Activated naive CD8-positive, alpha-beta T cell treated with anti-CD3 and anti-CD28 coated beads, Interleukin-2, amount 50 U/mL, for 24 hours (primary cell): ENCODE measurements at regions not wholly inside any gene's neighbourhood (a gene's known extent, or its start where the extent isn't known, plus 50 kb on each side); places are given as distances from the start of the nearest gene placed in this dataset.

Experiments
- ATAC-seq: fragments of 150-1000 bp; cut with Tn5 transposase; one replicate; pipeline ENCODE4 v1.10.0; 2021
- DNase-seq: peaks from one replicate; pipeline ENCODE4 v3.0.0; 2021
- H3K27ac Mint-ChIP-seq: one replicate; pipeline ENCODE4 v1.8.0; 2021; ENCODE audit warnings: mild to moderate bottlenecking, mixed read lengths
- H3K27me3 Mint-ChIP-seq: one replicate; pipeline ENCODE4 v1.8.0; 2021; ENCODE audit warnings: mixed read lengths
- H3K36me3 Mint-ChIP-seq: one replicate; pipeline ENCODE4 v1.8.0; 2021; ENCODE audit warnings: low read depth, mixed read lengths
- H3K4me1 Mint-ChIP-seq: one replicate; pipeline ENCODE4 v1.8.0; 2021; ENCODE audit warnings: mixed read lengths
- H3K4me3 Mint-ChIP-seq: one replicate; pipeline ENCODE4 v1.8.0; 2021; ENCODE audit warnings: mild to moderate bottlenecking, moderate library complexity, mixed read lengths
- H3K9me3 Mint-ChIP-seq: one replicate; pipeline ENCODE4 v1.8.0; 2021; ENCODE audit warnings: mixed read lengths

DNA sequence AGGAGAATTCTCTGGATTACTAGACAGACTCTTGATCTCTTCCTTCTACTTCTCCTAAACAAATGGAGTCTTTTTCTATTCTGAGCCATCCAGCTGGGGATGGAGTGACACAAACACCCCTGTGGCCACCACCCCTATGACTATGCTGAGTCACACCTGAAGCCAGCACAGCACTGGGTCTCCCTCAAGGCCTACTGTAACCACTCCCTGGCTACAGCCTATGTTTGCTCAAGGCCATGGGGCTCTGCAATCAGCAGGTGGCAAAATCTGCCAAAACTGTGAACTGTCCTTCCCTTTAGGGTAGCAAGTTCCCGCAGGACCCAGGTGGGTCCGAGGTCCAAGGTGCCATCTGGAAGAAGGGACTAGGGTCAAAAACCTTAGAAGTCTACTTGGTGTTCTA lies 132.3 kb downstream of the TINAG start:
- Mint-ChIP-seq H3K9me3 (peaks cover 4% of the 10 kb centered on the region), H3K4me1 (no peaks in the 10 kb centered on the region), H3K27ac (no peak overlapping the region), H3K4me3 (no peak overlapping the region), H3K36me3 (no peaks in the 10 kb centered on the region), H3K27me3 (no peaks in the 10 kb centered on the region)
- ATAC-seq = no peak
- no peak for DNase-seq

DNA sequence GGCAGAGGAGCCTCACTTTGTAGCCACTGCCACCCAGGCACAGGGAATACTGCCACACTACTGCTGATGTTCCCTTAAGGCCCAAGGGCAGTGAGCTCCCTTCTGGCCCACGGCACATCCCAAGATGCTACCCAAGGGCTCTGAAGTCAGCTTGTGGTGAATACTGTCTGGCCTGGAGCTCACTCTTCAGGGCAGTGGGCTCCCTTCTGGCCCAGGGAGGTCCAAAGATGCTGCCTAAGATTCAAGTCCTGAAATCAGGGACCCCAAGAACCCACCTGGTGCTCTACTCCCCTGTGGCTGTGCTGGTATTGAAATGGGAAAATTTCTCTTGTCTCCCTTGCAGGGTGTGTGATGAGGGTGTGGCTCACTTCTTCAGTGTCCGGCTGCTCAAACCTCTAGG lies 132.8 kb downstream of the TINAG start:
- H3K36me3 Mint-ChIP-seq = no peaks in the 10 kb centered on the region
- H3K27me3 Mint-ChIP-seq = no peaks in the 10 kb centered on the region
- no peak overlapping the region for H3K27ac Mint-ChIP-seq
- no peaks in the 10 kb centered on the region for H3K4me1 Mint-ChIP-seq
- DNase-seq (no peak), ATAC-seq (no peak)
- no peak overlapping the region for H3K4me3 Mint-ChIP-seq
- peaks cover 4% of the 10 kb centered on the region for H3K9me3 Mint-ChIP-seq

DNA sequence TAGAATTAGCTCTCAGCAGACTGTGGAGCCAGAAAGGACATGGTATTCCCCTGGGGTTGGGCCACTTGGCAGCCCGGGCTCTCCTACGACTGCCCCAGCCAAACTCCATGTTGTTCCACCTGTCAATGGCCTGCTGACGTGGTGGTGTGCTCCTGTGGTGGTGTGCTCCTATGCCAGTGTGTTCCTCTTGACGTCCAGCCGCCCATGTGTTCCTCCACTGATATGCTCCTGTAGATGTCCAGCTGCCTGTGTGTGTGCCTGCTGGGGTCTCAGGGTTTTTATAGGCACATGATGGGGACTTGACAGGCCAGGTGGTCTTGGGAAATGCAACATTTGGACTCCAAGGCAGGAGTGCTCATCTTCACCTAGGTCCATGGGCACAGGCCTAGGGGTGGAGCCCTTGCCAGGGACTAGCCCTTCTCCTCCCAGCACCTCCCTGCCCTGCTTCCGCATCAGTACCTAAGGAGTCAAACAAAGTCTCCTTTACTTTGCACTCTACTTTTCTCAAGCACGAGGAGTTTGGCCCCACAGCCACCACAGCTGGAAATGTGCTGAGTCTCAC lies 133.5 kb downstream of the TINAG start:
- H3K27ac Mint-ChIP-seq = no peak overlapping the region
- no peaks in the 10 kb centered on the region for H3K27me3 Mint-ChIP-seq
- DNase-seq (no peak), ATAC-seq (peak; percentile 33)
- H3K9me3 Mint-ChIP-seq = peaks cover 7% of the 10 kb centered on the region
- no peak overlapping the region for H3K4me3 Mint-ChIP-seq
- H3K36me3 Mint-ChIP-seq = no peaks in the 10 kb centered on the region
- H3K4me1 Mint-ChIP-seq = no peaks in the 10 kb centered on the region

DNA sequence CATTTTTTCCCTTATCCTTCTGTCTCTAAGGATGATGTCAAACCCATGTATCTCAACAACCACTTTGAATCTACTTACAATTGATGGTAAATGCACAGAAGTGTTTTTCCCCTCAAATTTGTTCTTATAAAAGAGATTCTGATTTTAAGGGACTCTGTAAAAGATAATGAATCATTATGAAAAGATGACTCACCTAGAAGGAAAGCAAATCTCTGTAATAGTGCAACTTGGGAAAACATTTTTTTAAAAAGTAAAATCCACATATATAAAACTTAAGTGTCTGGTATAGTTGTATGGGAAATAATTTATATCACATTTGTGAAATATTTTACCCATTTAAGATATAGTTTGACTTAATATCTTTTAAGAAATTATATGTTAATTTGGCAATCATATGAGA lies 137.0 kb downstream of the TINAG start:
- no peak overlapping the region for H3K4me3 Mint-ChIP-seq
- H3K27ac Mint-ChIP-seq = no peak overlapping the region

DNA sequence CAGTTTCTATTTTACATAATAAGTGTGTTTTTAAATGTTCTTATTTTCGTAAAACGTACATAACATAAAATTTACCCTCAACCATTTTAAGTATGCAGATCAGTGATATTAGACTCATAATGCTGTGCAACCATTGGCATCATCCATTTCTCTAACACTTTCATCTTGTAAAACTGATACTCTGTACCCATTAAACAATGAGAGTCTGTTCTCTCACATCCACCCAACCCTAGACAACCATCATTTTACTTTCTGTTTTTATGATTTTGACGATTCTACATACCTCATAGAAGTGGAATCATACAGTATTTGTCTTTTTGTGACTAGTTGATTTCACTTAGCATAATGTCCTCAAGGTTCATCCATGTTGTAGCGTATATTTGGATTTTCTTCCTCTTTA lies 140.4 kb downstream of the TINAG start:
- ATAC-seq (no peak), DNase-seq (no peak)
- Mint-ChIP-seq H3K9me3 (peaks cover 5% of the 10 kb centered on the region), H3K36me3 (no peaks in the 10 kb centered on the region), H3K4me1 (no peaks in the 10 kb centered on the region), H3K27me3 (no peaks in the 10 kb centered on the region), H3K27ac (no peak overlapping the region), H3K4me3 (no peak overlapping the region)

More for the DNA sequence above, 137.0 kb downstream of the TINAG start:
- Mint-ChIP-seq H3K27me3 (no peaks in the 10 kb centered on the region), H3K4me1 (no peaks in the 10 kb centered on the region), H3K9me3 (peaks cover 9% of the 10 kb centered on the region), H3K36me3 (no peaks in the 10 kb centered on the region)
- ATAC-seq (no peak), DNase-seq (no peak)

DNA sequence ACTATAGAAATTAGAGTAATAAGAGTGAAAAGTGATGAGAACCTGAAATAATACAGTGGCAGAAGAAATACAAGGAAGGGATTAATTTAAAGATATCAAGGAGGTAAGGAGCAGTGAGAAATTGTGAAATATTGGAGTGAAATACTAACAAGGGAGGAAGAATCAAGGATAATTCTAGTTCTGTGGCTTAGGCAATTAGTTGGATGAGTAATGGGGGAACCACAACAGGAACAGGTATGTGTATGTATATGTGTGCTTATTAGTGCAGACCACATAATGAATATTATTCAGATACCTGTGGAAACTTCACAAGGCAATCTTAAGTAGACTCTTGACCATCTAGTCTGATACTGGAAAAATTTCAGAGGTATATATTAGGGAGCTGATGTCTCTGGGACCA lies 143.3 kb downstream of the TINAG start:
- Mint-ChIP-seq H3K4me3 (no peak overlapping the region), H3K36me3 (no peaks in the 10 kb centered on the region), H3K9me3 (peaks cover 5% of the 10 kb centered on the region), H3K4me1 (no peaks in the 10 kb centered on the region), H3K27ac (no peak overlapping the region), H3K27me3 (no peaks in the 10 kb centered on the region)
- DNase-seq (no peak), ATAC-seq (no peak)

DNA sequence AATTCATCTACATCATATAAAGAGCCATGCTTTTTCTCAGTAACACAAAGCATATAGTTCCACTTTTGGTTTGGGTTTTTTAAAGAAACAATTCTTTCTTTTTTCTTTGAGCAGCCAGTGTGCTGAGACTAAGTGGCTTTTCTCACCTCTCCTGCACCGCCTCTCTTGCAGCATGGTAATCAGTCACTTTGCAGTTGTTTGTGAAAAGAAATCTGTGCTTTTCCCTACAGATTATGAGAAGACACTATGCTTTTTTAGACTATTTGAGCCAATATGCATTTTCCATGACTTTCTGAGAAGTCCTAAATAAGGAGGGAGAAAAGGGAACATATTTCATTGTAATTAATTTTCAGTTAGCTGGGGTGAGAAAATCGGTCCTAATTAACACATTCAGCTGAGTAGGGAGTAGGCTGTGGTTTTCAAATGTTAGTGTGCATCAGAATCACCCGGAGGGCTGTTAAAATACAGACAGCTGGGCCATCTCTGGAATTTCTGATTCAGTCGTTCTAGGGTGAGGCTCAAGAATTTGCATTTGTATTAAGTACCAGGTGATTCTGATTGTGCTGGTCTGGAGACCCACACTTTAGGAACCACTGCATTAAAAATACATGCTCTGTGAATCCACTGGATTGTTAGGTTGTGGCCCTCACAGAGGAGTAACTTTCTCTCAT lies 155.2 kb downstream of the TINAG start:
- H3K27ac Mint-ChIP-seq = no peak overlapping the region
- ATAC-seq (no peak), DNase-seq (no peak)
- no peak overlapping the region for H3K4me3 Mint-ChIP-seq
- no peaks in the 10 kb centered on the region for H3K27me3 Mint-ChIP-seq
- no peaks in the 10 kb centered on the region for H3K36me3 Mint-ChIP-seq
- peaks cover 17% of the 10 kb centered on the region for H3K9me3 Mint-ChIP-seq
- no peaks in the 10 kb centered on the region for H3K4me1 Mint-ChIP-seq

DNA sequence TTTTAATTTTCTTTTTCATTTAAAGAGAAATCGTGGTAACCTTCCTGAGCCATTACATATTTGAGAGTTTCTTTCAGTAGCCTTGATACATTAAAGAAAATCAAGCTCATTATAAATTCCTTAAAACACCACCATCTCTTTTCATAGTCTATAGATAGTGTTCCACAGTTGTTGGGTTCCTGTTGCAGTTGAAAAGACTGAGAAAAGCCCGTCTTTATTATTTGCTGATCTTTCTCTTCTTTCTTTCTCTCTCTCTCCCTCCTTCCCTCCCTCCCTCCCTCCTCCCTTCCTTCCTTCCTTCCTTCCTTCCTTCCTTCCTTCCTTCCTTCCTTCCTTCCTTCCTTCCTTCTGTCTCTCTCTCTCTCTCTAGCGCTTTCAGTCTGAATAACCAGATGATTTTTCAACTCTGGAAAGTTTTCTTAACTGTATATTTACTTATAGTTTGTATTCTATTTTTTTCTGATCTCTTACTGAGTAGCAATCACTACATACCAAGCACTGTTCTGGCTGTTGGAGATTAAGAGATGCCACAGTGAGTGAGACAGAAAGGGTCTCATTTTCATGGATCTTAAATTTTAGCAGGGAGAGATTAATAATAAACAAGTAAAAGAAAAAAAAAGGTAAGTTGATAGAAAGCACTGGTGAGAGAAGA lies 157.5 kb downstream of the TINAG start:
- Mint-ChIP-seq H3K27me3 (no peaks in the 10 kb centered on the region), H3K27ac (no peak overlapping the region), H3K4me3 (no peak overlapping the region)

DNA sequence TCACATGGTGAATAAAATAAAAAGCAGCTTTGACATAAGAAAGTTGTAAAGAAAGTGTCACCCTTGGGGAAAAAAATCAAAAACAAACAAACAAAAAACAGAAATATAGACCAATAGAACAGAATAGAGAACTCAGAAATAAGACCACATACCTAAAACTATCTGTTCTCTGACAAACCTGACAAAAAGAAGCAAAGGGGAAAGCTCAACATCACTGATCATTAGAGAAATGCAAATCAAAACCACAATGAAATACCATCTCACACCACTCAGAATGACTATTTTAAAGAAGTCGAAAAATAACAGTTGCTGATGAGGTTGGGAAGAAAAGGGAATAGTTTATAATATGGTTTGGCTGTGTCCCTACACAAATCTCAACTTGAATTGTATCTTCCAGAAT lies 159.1 kb downstream of the TINAG start:
- no peak overlapping the region for H3K4me3 Mint-ChIP-seq
- no peaks in the 10 kb centered on the region for H3K27me3 Mint-ChIP-seq
- no peak overlapping the region for H3K27ac Mint-ChIP-seq
- H3K9me3 Mint-ChIP-seq = peaks cover 21% of the 10 kb centered on the region
- ATAC-seq (no peak), DNase-seq (no peak)
- H3K36me3 Mint-ChIP-seq = no peaks in the 10 kb centered on the region
- no peaks in the 10 kb centered on the region for H3K4me1 Mint-ChIP-seq

More for the DNA sequence above, 157.5 kb downstream of the TINAG start:
- Mint-ChIP-seq H3K4me1 (no peaks in the 10 kb centered on the region), H3K9me3 (peaks cover 21% of the 10 kb centered on the region), H3K36me3 (no peaks in the 10 kb centered on the region)
- no peak for DNase-seq
- ATAC-seq = no peak

DNA sequence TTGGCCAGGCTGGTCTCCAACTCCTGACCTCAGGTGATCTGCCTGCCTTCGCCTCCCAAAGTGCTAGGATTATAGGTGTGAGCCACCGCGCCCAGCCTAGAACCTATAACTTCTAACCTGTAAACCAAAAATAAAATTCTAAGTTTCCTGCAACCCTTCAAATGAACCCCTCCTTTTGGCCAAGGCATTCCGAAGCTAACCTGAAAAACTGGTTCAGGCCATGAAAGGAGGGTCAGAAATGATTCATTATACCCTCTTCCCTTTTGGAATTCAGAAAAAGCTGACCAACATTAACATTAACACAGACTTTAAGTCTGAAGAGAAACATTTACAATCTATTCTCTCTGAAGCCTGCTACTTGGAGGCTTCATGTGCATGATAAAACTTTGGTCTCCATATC lies 165.1 kb downstream of the TINAG start:
- no peaks in the 10 kb centered on the region for H3K4me1 Mint-ChIP-seq
- peaks cover 5% of the 10 kb centered on the region for H3K9me3 Mint-ChIP-seq
- H3K27ac Mint-ChIP-seq = no peak overlapping the region
- ATAC-seq (no peak), DNase-seq (no peak)
- H3K36me3 Mint-ChIP-seq = no peaks in the 10 kb centered on the region
- no peak overlapping the region for H3K4me3 Mint-ChIP-seq
- H3K27me3 Mint-ChIP-seq = no peaks in the 10 kb centered on the region

DNA sequence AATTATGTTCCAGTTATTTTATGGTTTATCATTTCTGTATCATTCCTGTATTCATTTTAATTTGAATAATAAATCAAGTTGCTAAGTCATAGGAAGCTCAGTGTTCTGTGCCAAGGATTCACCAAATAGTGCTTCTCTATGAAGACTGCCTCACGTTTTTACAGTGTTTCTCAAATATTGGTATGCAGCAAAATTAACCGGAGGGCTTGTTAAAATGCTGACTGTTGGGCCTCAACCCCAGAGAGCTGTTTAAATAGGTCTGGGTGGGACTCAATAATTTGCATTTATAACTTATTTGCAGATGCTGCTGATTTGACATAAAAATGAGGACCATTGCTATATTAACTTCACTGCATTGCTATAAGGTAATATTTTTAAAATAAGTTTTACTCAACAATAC lies 166.7 kb downstream of the TINAG start:
- DNase-seq = no peak
- no peak overlapping the region for H3K4me3 Mint-ChIP-seq
- no peaks in the 10 kb centered on the region for H3K4me1 Mint-ChIP-seq
- ATAC-seq = no peak
- H3K9me3 Mint-ChIP-seq = no peaks in the 10 kb centered on the region
- H3K36me3 Mint-ChIP-seq = no peaks in the 10 kb centered on the region
- no peak overlapping the region for H3K27ac Mint-ChIP-seq
- no peaks in the 10 kb centered on the region for H3K27me3 Mint-ChIP-seq

DNA sequence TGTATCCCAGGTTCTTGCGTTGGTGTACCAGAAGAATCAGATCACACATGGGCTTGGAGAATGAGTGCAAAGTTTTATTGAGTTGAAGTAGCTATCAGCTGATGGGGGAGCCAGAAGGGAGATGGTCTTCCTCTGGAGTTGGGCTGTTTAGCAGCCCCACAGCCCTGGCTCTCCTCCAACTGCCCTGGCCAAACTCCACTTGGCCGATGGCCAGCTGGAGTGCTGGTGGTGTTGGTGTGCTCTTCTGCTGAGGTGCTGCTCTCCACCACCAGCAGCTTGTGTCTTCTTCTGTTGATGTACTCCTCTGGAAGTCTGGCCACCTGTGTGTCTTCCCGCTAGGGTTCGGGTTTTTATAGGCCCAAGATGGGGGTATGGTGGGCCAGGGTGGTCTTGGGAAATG lies 172.8 kb downstream of the TINAG start:
- H3K9me3 Mint-ChIP-seq = peaks cover 5% of the 10 kb centered on the region
- no peaks in the 10 kb centered on the region for H3K27me3 Mint-ChIP-seq
- no peak for DNase-seq
- H3K27ac Mint-ChIP-seq = no peak overlapping the region
- no peak overlapping the region for H3K4me3 Mint-ChIP-seq
- no peaks in the 10 kb centered on the region for H3K4me1 Mint-ChIP-seq
- no peak for ATAC-seq
- H3K36me3 Mint-ChIP-seq = no peaks in the 10 kb centered on the region

DNA sequence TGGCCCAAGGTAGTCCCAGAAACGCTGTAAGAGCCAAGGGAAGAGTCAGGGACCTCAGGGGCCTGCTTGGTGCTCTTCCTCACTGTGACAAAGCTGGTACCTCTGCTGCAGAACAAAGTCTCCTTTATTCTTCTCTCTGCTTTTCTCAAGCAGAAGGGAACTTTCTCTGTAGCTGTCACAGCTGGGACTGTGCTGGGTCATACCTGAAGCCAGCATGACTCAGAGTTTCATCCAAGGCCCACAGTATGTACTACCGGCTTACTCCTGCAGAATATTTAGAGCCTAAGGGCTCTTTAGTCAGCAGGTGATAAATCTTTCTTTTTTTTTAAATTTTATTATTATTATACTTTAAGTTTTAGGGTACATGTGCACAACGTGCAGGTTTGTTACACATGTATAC lies 183.2 kb downstream of the TINAG start:
- Mint-ChIP-seq H3K4me3 (no peak overlapping the region), H3K27me3 (no peaks in the 10 kb centered on the region), H3K36me3 (no peaks in the 10 kb centered on the region), H3K27ac (no peak overlapping the region), H3K9me3 (peaks cover 17% of the 10 kb centered on the region), H3K4me1 (no peaks in the 10 kb centered on the region)
- no peak for DNase-seq
- ATAC-seq = no peak

DNA sequence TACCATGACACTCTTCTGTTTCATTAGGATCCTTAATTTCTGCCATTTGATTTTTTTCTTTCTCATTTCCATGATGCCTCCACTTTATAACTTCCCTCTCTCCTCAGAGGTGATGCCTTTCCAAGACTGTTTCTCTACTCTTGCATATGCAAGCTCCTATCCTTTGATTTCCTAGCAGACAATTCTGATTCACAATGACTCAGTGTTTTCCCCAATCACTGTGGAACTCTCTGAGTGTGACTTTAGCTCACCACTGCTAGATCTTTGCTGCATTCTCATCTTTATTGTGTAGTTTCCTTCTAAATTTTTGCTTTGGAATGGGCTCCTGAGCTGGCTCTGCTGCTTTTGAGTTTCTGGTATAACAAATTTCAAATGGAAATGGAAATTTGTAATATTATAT lies 184.9 kb downstream of the TINAG start:
- no peaks in the 10 kb centered on the region for H3K36me3 Mint-ChIP-seq
- no peak overlapping the region for H3K27ac Mint-ChIP-seq
- H3K4me1 Mint-ChIP-seq = no peaks in the 10 kb centered on the region
- H3K4me3 Mint-ChIP-seq = no peak overlapping the region
- no peaks in the 10 kb centered on the region for H3K27me3 Mint-ChIP-seq
- peaks cover 21% of the 10 kb centered on the region for H3K9me3 Mint-ChIP-seq
- no peak for DNase-seq
- ATAC-seq = no peak

DNA sequence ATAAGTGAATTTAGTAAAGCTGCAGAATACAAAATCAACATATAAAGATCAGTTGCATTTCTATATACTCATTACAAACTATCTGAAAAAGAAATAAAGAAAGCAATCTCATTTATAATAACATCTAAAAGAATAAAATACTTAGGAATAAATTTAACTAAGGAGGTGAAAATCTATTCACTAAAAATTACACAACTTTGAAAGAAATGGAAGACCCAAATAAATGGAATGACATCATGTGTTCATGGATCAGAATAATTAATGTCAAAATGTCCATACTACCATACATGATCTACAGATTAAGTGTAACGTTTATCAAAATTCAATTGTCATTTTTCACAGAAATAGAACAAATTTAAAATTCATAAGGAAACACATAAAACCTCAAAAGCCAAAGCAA lies 194.9 kb downstream of the TINAG start:
- ATAC-seq (no peak), DNase-seq (no peak)
- Mint-ChIP-seq H3K27me3 (no peaks in the 10 kb centered on the region), H3K27ac (no peak overlapping the region), H3K4me1 (no peaks in the 10 kb centered on the region), H3K4me3 (no peak overlapping the region), H3K36me3 (no peaks in the 10 kb centered on the region), H3K9me3 (peaks cover 13% of the 10 kb centered on the region)
